ENCODE measurements at regions not wholly inside any gene's neighbourhood (a gene's known extent, or its start where the extent isn't known, plus 50 kb on each side); places are given as distances from the start of the nearest gene placed in this dataset.

DNA sequence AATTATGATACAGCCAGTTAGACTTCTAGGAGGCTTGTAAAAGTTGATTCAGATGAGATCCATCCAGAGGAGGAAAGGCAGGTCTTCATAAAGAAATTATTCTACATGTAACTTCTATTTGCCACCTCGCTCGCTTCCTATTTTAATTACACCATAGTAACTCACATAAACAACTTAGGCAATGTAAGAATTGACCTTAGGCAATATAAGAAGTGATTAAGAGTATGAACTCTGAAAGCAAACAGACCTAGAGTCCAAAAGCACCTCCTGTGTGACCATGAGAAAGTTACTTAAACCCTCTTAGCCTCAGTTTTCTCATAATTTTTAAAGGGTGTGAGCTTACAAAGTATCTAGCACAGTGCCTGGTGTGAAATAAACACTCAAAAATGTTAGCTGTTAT, 192.7 kb upstream of the NFIA start:
- Histone ChIP-seq H3K4me3 (replicated peaks in 1 of 4; ENCODE audit: control extremely low read depth in 1 of 4, insufficient read depth in 1 of 4, low read depth in 3 of 4, low read length in 4 of 4) (no peak overlapping the region), H3K9me3 (ENCODE audit: control insufficient read depth, insufficient read depth, low read depth, low read length) (no peaks in the 10 kb centered on the region), H2AFZ (ENCODE audit: low read length) (no peak overlapping the region), H3K4me1 (ENCODE audit: control insufficient read depth, extremely low read depth, insufficient read depth, low read length) (no peaks in the 10 kb centered on the region), H3K27ac (ENCODE audit: insufficient read depth, low read length) (no peak overlapping the region), H3K36me3 (ENCODE audit: control insufficient read depth, insufficient read depth, low read length) (no peaks in the 10 kb centered on the region), H3K79me2 (ENCODE audit: control insufficient read depth, insufficient read depth, low read length) (no peaks in the 10 kb centered on the region), H3K4me2 (ENCODE audit: extremely low read depth, insufficient read depth, low read length) (no peak overlapping the region), H3K9ac (ENCODE audit: insufficient read depth, low read length) (no peak overlapping the region), H3K27me3 (ENCODE audit: control insufficient read depth, insufficient read depth, low read length) (peaks cover 2% of the 10 kb centered on the region), H4K20me1 (ENCODE audit: control insufficient read depth, extremely low read depth, insufficient read depth, low read length) (no peaks in the 10 kb centered on the region)
- no peak for DNase-seq (ENCODE audit: low read depth in 2 of 2)
- TF ChIP-seq, protein P1, sequence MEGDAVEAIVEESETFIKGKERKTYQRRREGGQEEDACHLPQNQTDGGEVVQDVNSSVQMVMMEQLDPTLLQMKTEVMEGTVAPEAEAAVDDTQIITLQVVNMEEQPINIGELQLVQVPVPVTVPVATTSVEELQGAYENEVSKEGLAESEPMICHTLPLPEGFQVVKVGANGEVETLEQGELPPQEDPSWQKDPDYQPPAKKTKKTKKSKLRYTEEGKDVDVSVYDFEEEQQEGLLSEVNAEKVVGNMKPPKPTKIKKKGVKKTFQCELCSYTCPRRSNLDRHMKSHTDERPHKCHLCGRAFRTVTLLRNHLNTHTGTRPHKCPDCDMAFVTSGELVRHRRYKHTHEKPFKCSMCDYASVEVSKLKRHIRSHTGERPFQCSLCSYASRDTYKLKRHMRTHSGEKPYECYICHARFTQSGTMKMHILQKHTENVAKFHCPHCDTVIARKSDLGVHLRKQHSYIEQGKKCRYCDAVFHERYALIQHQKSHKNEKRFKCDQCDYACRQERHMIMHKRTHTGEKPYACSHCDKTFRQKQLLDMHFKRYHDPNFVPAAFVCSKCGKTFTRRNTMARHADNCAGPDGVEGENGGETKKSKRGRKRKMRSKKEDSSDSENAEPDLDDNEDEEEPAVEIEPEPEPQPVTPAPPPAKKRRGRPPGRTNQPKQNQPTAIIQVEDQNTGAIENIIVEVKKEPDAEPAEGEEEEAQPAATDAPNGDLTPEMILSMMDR (conservative IDR thresholded peaks at IDR 0.05 in 1 of 2, IDR thresholded peaks at IDR 0.05 in 1 of 2; ENCODE audit: low read depth in 1 of 2, low read length in 2 of 2) = no peak
- TF ChIP-seq EZH2 (IDR thresholded peaks at IDR 0.05; ENCODE audit: low read length, missing control alignments) = no peak

DNA sequence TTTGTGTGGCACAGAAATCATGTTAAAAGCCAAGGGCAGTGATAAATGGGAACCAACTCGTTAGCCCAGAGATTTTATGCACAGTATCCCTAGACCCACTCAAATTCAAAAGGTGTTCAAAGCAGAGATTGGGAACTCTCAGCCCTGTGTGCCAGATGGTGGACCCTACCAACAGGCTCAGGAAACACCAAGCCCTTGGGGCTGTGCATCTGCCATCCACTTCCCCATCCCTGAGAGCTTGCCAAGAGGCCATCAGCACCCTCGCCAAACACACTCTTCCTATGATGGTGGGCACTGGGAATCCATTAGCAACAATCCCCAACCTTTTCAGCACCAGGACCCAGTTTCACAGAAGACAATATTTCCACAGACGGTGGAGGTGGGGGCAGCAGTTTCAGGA, 194.2 kb upstream of the NFIA start:
- peaks cover 2% of the 10 kb centered on the region for H3K27me3 ChIP-seq (ENCODE audit: control insufficient read depth, insufficient read depth, low read length)
- DNase-seq (ENCODE audit: low read depth in 2 of 2) = no peak
- H3K4me1 ChIP-seq (ENCODE audit: control insufficient read depth, extremely low read depth, insufficient read depth, low read length) = no peaks in the 10 kb centered on the region
- H3K4me3 ChIP-seq (replicated peaks in 1 of 4; ENCODE audit: control extremely low read depth in 1 of 4, insufficient read depth in 1 of 4, low read depth in 3 of 4, low read length in 4 of 4) = no peak overlapping the region
- TF ChIP-seq, protein P1 (conservative IDR thresholded peaks at IDR 0.05 in 1 of 2, IDR thresholded peaks at IDR 0.05 in 1 of 2; ENCODE audit: low read depth in 1 of 2, low read length in 2 of 2) = no peak
- TF ChIP-seq EZH2 (IDR thresholded peaks at IDR 0.05; ENCODE audit: low read length, missing control alignments) = no peak
- H4K20me1 ChIP-seq (ENCODE audit: control insufficient read depth, extremely low read depth, insufficient read depth, low read length) = no peaks in the 10 kb centered on the region
- no peaks in the 10 kb centered on the region for H3K9me3 ChIP-seq (ENCODE audit: control insufficient read depth, insufficient read depth, low read depth, low read length)
- H3K36me3 ChIP-seq (ENCODE audit: control insufficient read depth, insufficient read depth, low read length) = no peaks in the 10 kb centered on the region
- no peak overlapping the region for H2AFZ ChIP-seq (ENCODE audit: low read length)
- no peaks in the 10 kb centered on the region for H3K79me2 ChIP-seq (ENCODE audit: control insufficient read depth, insufficient read depth, low read length)
- H3K9ac ChIP-seq (ENCODE audit: insufficient read depth, low read length) = no peak overlapping the region
- H3K27ac ChIP-seq (ENCODE audit: insufficient read depth, low read length) = no peak overlapping the region
- H3K4me2 ChIP-seq (ENCODE audit: extremely low read depth, insufficient read depth, low read length) = no peak overlapping the region

DNA sequence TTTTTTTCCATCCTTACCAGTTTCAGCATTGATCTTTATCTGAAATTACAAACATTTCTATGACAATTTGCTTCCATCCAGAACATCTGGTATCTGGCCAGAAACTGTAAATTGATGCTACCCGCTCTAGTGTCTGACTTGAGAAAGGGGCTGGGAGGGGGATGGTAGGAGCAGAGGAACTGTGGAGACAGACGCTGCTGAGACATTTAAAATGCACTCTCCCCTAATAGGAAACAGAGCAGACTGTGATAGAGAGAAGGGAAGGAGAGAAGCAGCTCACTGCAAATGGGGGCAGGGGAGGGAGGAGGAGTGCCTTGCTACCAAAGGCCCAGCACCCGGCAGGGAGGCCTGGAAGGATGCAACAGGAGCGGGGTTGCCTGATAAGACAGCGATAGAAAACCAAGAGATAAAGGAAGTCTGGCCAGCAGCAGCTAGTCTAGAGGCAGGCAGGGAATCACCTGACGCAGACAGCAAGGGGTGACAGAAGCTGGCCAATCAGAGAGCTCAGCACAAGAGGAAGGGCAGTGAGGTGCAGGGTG, 195.5 kb upstream of the NFIA start:
- no peak overlapping the region for H3K9ac ChIP-seq (ENCODE audit: insufficient read depth, low read length)
- no peaks in the 10 kb centered on the region for H3K79me2 ChIP-seq (ENCODE audit: control insufficient read depth, insufficient read depth, low read length)
- peaks cover 2% of the 10 kb centered on the region for H3K27me3 ChIP-seq (ENCODE audit: control insufficient read depth, insufficient read depth, low read length)
- no peak overlapping the region for H3K4me3 ChIP-seq (replicated peaks in 1 of 4; ENCODE audit: control extremely low read depth in 1 of 4, insufficient read depth in 1 of 4, low read depth in 3 of 4, low read length in 4 of 4)
- no peaks in the 10 kb centered on the region for H3K4me1 ChIP-seq (ENCODE audit: control insufficient read depth, extremely low read depth, insufficient read depth, low read length)
- no peaks in the 10 kb centered on the region for H3K9me3 ChIP-seq (ENCODE audit: control insufficient read depth, insufficient read depth, low read depth, low read length)
- no peak overlapping the region for H3K27ac ChIP-seq (ENCODE audit: insufficient read depth, low read length)
- no peaks in the 10 kb centered on the region for H3K36me3 ChIP-seq (ENCODE audit: control insufficient read depth, insufficient read depth, low read length)
- no peak overlapping the region for H3K4me2 ChIP-seq (ENCODE audit: extremely low read depth, insufficient read depth, low read length)
- no peak for DNase-seq (ENCODE audit: low read depth in 2 of 2)
- TF ChIP-seq EZH2 (IDR thresholded peaks at IDR 0.05; ENCODE audit: low read length, missing control alignments) = no peak
- TF ChIP-seq, protein P1 (conservative IDR thresholded peaks at IDR 0.05 in 1 of 2, IDR thresholded peaks at IDR 0.05 in 1 of 2; ENCODE audit: low read depth in 1 of 2, low read length in 2 of 2) = no peak
- no peaks in the 10 kb centered on the region for H4K20me1 ChIP-seq (ENCODE audit: control insufficient read depth, extremely low read depth, insufficient read depth, low read length)
- no peak overlapping the region for H2AFZ ChIP-seq (ENCODE audit: low read length)

Measured in fibroblast of lung (primary cell).